ENCODE measurements at regions not wholly inside any gene's neighbourhood (a gene's known extent, or its start where the extent isn't known, plus 50 kb on each side); places are given as distances from the start of the nearest gene placed in this dataset.

- DNase-seq, result no peak
- Mint-ChIP-seq H3K27me3 (no peaks in the 10 kb centered on the region), H3K4me3 (no peak overlapping the region), H3K4me1 (peaks cover 30% of the 10 kb centered on the region), H3K27ac (no peak overlapping the region), H3K9me3 (peaks cover 5% of the 10 kb centered on the region), H3K36me3 (ENCODE audit: low read depth) (no peaks in the 10 kb centered on the region)
- ATAC-seq, result no peak
Measured at GRCh38 chr12:47576289-47576945, 129.4 kb downstream of the RPAP3 start.

DNA sequence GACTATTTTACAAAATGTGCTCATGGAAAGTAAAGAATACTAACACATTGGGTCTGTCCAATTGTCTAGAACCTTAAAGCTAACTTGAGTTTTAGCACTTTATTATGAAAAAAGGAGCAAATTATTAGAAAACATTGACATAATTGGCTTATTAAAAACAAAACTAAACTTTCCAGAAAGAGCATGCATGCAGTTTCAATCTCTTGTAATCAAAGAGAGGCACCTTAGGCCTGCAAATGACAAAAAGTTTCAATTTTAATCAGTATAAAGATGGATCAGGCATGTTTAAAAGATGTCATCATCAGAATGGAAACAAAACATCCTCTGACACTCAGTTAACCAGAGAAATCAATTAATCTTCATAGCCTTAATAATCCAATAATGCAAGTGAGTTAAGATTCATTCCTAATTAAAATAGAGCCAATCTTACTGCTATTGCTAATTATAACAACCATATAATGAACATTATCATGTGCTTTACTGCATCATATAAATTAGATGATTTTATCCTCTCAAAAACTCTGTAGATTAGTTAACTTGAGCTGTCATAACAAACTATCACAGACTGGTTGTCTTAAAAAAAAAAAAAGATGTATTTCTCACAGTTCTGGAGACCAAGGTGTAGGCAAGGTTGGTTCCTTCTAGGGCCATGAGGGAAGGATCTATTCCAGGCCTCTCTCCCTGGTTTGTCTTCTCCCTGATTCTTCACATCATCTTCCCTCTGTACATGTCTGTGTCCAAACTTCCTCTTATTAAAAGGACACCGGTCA is 131.4 kb downstream of the RPAP3 start:
- DNase-seq (no peak), ATAC-seq (peak; percentile 95)
- peaks cover 30% of the 10 kb centered on the region for H3K4me1 Mint-ChIP-seq
- peaks cover 5% of the 10 kb centered on the region for H3K9me3 Mint-ChIP-seq
- H3K27ac Mint-ChIP-seq, result peak overlapping the region; percentile 90
- no peak overlapping the region for H3K4me3 Mint-ChIP-seq
- H3K27me3 Mint-ChIP-seq, result no peaks in the 10 kb centered on the region
- H3K36me3 Mint-ChIP-seq (ENCODE audit: low read depth), result no peaks in the 10 kb centered on the region

- Mint-ChIP-seq H3K9me3 (peaks cover 5% of the 10 kb centered on the region), H3K36me3 (ENCODE audit: low read depth) (no peaks in the 10 kb centered on the region), H3K27ac (peak overlapping the region; percentile 90), H3K27me3 (no peaks in the 10 kb centered on the region), H3K4me1 (peaks cover 30% of the 10 kb centered on the region), H3K4me3 (no peak overlapping the region)
- DNase-seq (no peak), ATAC-seq (no peak)
Measured at GRCh38 chr12:47573146-47573659, 132.6 kb downstream of the RPAP3 start.

GRCh38 chr12:47570151-47570550 is 135.7 kb downstream of the RPAP3 start:
- Mint-ChIP-seq H3K4me3 (no peak overlapping the region), H3K36me3 (ENCODE audit: low read depth) (no peaks in the 10 kb centered on the region), H3K27ac (no peak overlapping the region), H3K9me3 (peaks cover 5% of the 10 kb centered on the region), H3K27me3 (no peaks in the 10 kb centered on the region), H3K4me1 (peaks cover 23% of the 10 kb centered on the region)
- no peak for DNase-seq
- no peak for ATAC-seq

DNA sequence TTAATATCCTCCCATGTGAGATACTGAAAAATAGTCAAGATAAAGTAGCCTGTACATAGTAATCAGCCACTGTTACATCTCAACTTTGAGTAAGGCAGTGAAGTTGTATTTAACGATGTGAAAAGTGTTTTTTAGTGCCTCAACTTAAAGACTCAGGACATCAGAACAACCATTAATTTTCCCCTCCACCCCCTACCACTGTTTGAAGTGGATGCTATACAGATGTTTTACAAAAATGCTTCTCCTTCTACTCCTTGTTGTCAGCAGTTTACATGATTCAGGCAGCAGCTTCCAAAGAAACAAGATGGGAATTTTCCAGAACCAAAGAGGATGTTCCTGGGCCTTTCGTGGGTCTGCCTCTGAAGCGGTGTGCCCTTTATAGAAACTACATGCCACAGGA is 143.6 kb downstream of the RPAP3 start:
- Mint-ChIP-seq H3K9me3 (no peaks in the 10 kb centered on the region), H3K27me3 (peaks cover 4% of the 10 kb centered on the region), H3K4me1 (peaks cover 29% of the 10 kb centered on the region), H3K36me3 (ENCODE audit: low read depth) (no peaks in the 10 kb centered on the region), H3K4me3 (no peak overlapping the region), H3K27ac (no peak overlapping the region)
- DNase-seq (no peak), ATAC-seq (no peak)

- Mint-ChIP-seq H3K27ac (peak overlapping the region; percentile 4), H3K27me3 (peaks cover 6% of the 10 kb centered on the region), H3K36me3 (ENCODE audit: low read depth) (no peaks in the 10 kb centered on the region), H3K9me3 (no peaks in the 10 kb centered on the region), H3K4me3 (no peak overlapping the region), H3K4me1 (peaks cover 29% of the 10 kb centered on the region)
- ATAC-seq (no peak), DNase-seq (no peak)
Measured at GRCh38 chr12:47561746-47562145, 144.1 kb downstream of the RPAP3 start.

DNA sequence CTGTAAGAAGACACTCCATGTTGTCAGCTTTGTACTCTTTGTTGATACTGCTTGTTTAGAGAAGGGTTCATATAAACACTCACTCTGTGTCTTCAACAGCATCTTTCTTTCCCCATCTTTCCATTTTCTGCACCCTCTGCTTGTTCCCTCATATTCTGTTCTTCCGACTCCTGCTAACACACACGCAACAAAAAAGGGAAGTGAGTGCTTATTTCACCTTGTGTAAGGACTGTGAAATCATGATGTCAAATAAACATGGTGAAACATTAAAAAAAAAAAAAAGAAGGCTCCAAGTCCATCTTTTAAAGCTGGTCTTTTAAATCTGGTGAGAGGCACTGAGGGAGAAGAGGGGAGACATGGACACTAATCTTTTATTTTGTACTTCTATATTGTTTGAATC is 145.4 kb downstream of the RPAP3 start:
- peaks cover 5% of the 10 kb centered on the region for H3K9me3 Mint-ChIP-seq
- H3K4me1 Mint-ChIP-seq, result peaks cover 34% of the 10 kb centered on the region
- H3K36me3 Mint-ChIP-seq (ENCODE audit: low read depth), result no peaks in the 10 kb centered on the region
- no peak overlapping the region for H3K4me3 Mint-ChIP-seq
- H3K27me3 Mint-ChIP-seq, result peaks cover 6% of the 10 kb centered on the region
- ATAC-seq (no peak), DNase-seq (no peak)
- H3K27ac Mint-ChIP-seq, result no peak overlapping the region

- Mint-ChIP-seq H3K27ac (peak overlapping the region; percentile 10), H3K36me3 (ENCODE audit: low read depth) (no peaks in the 10 kb centered on the region), H3K4me3 (no peak overlapping the region), H3K9me3 (peaks cover 12% of the 10 kb centered on the region), H3K27me3 (peaks cover 6% of the 10 kb centered on the region), H3K4me1 (peaks cover 43% of the 10 kb centered on the region)
- no peak for DNase-seq
- peak; percentile 76 for ATAC-seq
Measured at GRCh38 chr12:47558625-47559345, 147.0 kb downstream of the RPAP3 start.

- peaks cover 23% of the 10 kb centered on the region for H3K9me3 Mint-ChIP-seq
- peaks cover 6% of the 10 kb centered on the region for H3K27me3 Mint-ChIP-seq
- no peak for DNase-seq
- no peak overlapping the region for H3K27ac Mint-ChIP-seq
- ATAC-seq, result no peak
- H3K4me3 Mint-ChIP-seq, result no peak overlapping the region
- peaks cover 5% of the 10 kb centered on the region for H3K36me3 Mint-ChIP-seq (ENCODE audit: low read depth)
- peaks cover 45% of the 10 kb centered on the region for H3K4me1 Mint-ChIP-seq
Measured at GRCh38 chr12:47557386-47557785, 148.4 kb downstream of the RPAP3 start.

GRCh38 chr12:47556261-47557030 is 149.4 kb downstream of the RPAP3 start:
- H3K27ac Mint-ChIP-seq, result peak overlapping the region; percentile 1
- H3K27me3 Mint-ChIP-seq, result peaks cover 6% of the 10 kb centered on the region
- peaks cover 23% of the 10 kb centered on the region for H3K9me3 Mint-ChIP-seq
- no peak for ATAC-seq
- peaks cover 39% of the 10 kb centered on the region for H3K4me1 Mint-ChIP-seq
- peaks cover 5% of the 10 kb centered on the region for H3K36me3 Mint-ChIP-seq (ENCODE audit: low read depth)
- no peak for DNase-seq
- no peak overlapping the region for H3K4me3 Mint-ChIP-seq

- Mint-ChIP-seq H3K27ac (no peak overlapping the region), H3K27me3 (peaks cover 3% of the 10 kb centered on the region), H3K9me3 (peaks cover 23% of the 10 kb centered on the region), H3K4me3 (no peak overlapping the region), H3K4me1 (peaks cover 28% of the 10 kb centered on the region), H3K36me3 (ENCODE audit: low read depth) (peaks cover 5% of the 10 kb centered on the region)
- ATAC-seq, result no peak
- no peak for DNase-seq
Measured at GRCh38 chr12:47554046-47554653, 151.7 kb downstream of the RPAP3 start.

DNA sequence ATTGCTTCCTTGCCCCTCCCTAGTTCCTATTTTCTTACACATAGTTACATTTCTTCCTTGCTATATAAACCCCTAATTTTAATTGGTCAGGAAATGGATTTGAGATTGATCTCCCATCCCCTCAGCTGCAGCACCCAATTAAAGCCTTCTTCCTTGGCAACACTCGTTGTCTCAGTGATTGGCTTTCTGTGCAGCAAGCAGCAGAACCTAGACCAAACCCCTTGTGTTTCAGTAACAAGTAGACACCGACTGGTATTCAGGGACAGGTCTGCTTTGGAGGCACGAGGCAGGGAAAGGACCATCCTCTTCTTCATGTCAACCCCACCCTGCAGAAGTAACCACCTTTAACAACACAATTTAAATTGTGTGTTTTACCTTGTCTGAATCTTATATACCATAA is 152.6 kb downstream of the RPAP3 start:
- Mint-ChIP-seq H3K27me3 (peaks cover 3% of the 10 kb centered on the region), H3K36me3 (ENCODE audit: low read depth) (peaks cover 5% of the 10 kb centered on the region), H3K4me1 (peaks cover 20% of the 10 kb centered on the region), H3K9me3 (peaks cover 23% of the 10 kb centered on the region), H3K4me3 (no peak overlapping the region), H3K27ac (no peak overlapping the region)
- ATAC-seq (no peak), DNase-seq (no peak)

DNA sequence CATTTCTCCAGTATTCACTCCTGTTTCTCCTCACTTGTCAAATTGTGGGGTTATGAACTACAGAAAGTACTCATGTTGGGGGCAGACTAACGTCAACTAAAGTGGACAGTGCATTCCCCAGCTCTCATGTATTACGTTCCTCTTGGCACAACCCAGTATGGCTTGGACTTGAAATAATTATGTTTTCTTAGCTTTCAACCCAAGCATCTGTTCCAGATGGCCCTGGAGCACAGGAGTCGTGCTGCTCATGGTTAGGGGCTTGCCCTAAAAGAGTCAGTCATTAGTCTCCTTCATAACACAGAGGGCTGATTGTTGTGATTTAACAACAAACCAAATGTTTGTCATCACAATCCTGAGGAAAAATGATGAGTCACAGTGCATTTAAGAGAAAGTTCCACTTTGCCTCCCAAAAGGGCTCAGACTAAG is 154.4 kb downstream of the RPAP3 start:
- ATAC-seq (no peak), DNase-seq (no peak)
- peaks cover 23% of the 10 kb centered on the region for H3K9me3 Mint-ChIP-seq
- H3K27me3 Mint-ChIP-seq, result peaks cover 2% of the 10 kb centered on the region
- no peak overlapping the region for H3K4me3 Mint-ChIP-seq
- no peak overlapping the region for H3K27ac Mint-ChIP-seq
- H3K4me1 Mint-ChIP-seq, result peaks cover 24% of the 10 kb centered on the region
- H3K36me3 Mint-ChIP-seq (ENCODE audit: low read depth), result peaks cover 5% of the 10 kb centered on the region

DNA sequence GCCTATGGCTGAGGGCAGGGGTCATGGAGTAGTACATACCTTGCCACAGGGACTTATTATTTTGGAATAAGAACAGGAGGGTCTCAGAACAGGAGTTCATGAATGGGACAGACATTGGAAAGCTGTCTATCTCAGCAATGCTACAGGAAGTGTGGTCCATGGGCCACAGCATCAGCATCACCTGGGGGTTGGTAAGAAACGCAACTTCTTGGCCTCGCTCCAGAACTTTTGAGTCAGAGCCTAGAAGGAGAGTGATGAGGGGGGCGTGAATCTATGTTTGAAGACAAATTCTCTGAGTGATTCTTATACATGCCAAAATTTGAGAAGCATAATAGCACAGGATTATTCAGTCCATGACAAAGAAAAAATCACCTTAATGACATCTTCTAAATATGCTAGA is 156.6 kb downstream of the RPAP3 start:
- Mint-ChIP-seq H3K27ac (no peak overlapping the region), H3K9me3 (peaks cover 15% of the 10 kb centered on the region), H3K27me3 (peaks cover 2% of the 10 kb centered on the region), H3K4me3 (no peak overlapping the region), H3K4me1 (peaks cover 25% of the 10 kb centered on the region), H3K36me3 (ENCODE audit: low read depth) (peaks cover 5% of the 10 kb centered on the region)
- ATAC-seq (no peak), DNase-seq (peak; percentile 28)

All from activated naive CD8-positive, alpha-beta T cell treated with anti-CD3 and anti-CD28 coated beads, Interleukin-2, amount 50 U/mL, for 24 hours (primary cell).